HG02759 (cell line): ENCODE measurements at regions not wholly inside any gene's neighbourhood (a gene's known extent, or its start where the extent isn't known, plus 50 kb on each side); places are given as distances from the start of the nearest gene placed in this dataset.
"Not testable (repeated sequence)": the region's sequence is repeated elsewhere in the genome, so short reads cannot be mapped to it uniquely, and the experiment has no call there.

ENCODE experiments used
- ATAC-seq: cut with Tn5 transposase; IDR thresholded peaks from one replicate; pipeline ENCODE4 v1.9.1; 2021; ENCODE audit warnings: mild to moderate bottlenecking, moderate library complexity; ENCODE audit not compliant: unreplicated experiment

DNA sequence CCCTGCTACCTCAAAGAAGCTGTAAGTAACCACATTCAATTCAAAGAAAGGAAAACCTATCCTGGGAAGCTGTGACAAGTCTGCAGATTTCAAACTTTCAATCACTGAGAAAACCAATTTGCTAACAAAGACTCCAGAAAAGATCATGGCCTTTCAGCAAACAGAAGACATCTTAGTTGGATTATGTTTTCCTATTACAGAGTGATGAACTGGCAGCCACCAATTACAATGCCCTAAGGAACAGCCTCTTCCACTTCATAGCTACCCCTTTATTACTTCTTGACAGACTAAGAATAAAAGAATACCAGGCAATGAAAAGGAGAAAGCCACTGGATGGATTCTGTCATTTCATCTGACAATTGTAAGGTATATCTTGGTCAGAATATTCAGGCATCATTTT is 128.2 kb upstream of the RASEF start:
- ATAC-seq = no peak

DNA sequence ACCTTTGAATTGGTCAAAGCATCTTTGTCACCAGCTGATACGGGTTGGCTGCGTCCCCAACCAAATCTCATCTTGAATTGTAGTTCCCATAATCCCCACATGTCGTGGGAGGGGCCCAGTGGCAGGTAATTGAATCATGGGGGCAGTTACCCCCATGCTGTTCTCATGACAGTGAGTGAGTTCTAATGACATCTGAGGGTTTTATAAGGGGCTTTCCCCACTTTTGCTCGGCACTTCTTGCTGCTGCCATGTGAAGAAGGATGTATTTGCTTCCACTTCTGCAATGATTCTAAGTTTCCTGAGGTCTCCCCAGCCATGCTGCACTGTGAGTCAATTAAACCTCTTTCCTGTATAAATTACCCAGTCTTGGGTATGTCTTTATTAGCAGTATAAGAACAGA is 126.1 kb upstream of the RASEF start:
- not testable (repeated sequence) for ATAC-seq

DNA sequence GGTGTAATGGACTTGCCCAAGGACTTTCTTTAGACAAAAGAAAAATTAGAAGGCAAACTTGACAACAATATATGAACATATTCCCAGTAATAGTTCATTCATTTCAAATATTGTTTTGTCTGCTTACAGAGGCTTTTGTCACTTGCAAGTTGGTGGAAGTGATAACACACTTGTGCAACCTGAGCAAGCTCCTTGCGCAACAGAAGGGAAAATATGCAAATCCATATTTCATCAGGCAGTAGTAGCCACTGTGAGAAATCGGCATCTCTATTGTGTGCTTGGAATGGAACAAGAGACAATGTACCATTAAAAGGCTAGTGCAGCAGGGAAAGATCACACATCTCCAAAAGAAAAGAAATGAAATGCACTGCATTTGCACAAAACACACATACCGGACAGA is 125.3 kb upstream of the RASEF start:
- ATAC-seq = no peak

DNA sequence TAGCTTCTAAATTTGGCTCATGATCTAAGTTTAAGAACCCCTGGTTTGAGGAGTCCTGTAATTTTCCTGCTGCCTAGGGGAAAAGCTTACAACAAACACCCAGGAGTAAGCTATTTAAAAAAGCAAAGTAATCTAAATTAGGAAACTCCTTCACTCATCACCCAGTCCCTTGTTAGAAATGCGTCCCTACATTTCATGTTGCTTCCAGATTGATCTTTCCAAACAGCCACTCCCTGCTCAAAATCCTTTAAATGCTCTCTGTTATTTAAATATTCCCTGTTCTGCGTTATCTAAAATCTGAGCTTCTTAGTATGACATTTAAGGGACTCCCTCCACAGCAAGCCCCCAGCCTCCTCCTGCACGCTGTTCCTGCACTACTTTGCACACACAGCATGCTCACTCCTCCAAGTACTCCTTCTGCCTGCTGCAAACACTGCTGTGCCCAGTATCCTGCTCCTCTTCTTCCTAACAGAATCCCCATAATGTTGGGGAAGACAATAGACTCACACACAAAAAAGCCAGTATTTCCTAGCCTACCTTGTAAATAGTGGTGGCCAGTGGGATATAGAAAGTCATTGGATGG is 123.3 kb upstream of the RASEF start:
- no peak for ATAC-seq

DNA sequence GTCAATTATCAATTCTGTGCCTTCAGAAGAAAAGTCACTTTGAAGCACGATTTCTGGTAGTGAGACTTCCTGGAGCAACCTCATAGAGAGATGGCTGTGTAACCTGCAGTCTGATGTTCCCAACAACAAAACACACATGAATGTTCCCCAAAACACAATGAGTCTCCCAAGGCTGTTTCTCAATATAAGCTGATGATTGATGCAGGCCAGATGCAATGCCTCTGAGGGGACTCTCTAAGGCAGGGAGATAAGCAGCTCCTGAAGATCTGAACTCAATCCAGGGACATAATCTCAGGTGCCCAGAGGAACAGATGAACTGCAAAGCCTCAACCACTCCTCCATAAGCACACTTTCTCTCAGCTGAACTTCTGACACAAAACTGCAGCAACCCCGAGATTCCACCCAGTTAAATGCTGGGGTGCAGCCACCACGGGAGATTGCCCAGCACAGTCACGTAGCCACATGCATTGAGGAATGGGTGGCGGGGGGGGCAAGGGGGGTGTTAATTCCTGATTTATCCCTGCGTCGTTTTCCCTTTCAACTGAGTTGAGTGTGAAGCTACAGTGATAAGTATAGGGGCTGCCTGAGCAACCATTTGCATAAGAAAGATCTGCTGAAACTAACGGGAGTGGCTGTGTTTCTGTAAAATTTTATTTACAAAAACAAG is 122.7 kb upstream of the RASEF start:
- ATAC-seq = no peak

DNA sequence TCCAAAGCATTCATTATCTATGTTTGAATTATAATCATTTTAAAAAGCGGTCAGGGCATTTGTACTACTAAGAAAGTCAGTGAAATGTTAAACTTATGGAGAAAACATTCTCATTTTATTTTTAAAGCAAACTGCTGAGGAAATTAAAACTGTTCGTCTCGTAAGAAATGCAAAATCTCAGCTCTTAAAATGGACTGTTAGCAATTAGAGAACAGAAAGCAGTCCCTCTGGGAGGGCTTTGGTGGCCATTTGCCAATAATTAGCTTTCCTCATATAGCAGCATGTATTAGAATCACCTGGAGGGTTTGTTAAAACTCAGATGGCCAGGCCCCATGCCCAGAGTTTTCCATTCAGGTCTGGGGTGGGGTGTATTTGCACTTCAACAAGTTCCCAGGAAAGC is 120.7 kb upstream of the RASEF start:
- ATAC-seq = no peak

DNA sequence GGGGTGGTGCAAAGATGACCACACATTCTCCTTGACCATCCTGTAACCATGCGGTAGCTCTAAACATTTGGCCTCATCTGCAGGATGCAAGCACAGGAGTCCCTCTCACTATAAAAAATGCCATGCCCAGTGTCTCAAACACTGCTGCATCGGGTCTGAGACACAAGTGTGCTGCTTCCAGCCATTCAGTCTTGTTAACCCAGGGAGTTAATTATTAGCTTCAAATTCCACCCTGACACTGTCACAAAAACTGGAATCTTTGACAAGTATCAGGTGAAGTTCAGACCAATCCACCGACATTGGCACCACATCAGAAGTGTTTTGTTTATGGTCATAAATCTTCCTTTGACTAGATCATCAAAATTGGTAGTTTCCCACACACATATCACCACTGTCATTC is 119.1 kb upstream of the RASEF start:
- ATAC-seq = no peak

DNA sequence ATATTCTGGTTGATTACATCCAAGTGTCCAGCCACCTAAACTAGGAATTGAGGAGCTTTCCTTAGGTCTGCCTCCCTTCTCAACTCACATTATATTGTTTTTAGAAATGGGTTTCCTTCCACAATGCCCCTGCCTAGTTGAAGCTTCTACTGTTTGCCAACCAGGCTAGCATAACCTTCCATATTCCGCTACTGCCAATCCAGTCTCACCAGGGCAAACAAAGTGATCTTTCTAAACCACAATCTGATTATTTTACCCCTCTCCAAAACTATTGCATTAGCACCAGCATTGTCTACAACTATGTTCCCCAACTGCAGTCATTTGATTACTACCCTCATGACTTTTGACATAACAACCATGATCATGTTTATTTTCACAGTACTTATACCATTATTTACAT is 115.8 kb upstream of the RASEF start:
- no peak for ATAC-seq

DNA sequence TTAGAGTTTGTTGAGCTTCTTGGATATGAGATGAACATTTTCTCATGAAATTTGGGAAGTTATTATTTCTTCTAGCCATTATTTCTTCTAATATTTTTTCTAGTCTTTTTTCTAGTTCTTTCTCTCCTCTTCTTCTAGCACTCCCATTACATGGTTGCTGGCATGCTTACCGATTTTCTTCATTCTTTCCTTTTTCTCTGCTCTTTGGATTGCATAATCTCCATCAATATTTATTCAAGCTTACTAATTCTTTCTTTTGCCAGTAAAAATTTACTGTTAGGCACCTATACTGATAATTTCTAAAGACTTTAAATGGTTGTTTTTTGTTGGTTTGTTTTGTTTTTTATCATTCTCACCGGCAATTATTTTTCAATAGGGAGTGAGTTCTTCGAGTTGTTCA is 114.8 kb upstream of the RASEF start:
- no peak for ATAC-seq

DNA sequence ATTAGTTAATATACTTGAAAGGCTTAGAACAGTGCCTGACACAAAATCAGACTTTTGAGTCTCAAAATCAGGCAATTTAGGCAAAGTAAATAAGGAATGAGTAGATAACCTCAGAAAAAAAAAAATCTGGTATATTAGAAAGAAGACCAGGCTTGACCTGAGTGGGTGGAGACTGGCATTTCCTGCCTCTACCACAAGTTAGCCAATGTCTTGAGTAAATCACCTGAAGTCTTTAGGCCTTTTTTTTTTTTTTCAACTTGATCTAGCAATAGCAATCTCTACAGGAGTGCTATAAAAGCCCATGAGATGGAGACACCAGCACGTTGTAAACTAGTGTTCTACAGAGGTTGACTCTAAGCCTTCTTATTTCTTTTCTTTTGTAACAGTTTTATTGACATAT is 104.2 kb upstream of the RASEF start:
- ATAC-seq = no peak

DNA sequence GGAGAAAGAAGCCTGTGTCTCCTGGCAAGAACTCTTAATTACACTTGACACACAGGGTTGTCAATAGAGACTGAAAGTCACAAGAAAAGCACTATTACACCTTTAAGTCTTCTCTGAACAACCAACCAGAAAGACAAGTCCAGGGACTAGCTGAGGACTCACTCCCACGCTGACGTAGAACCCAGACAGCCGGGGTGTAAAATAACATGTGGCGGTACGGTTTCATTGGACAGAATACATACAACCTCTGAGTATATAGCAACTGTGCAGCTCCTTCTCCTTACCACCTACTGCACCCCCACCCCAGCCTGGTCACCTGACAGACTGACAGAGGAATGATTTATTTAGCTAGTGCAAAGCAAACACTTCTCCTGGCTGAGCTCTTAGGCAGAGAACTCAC is 103.4 kb upstream of the RASEF start:
- no peak for ATAC-seq

DNA sequence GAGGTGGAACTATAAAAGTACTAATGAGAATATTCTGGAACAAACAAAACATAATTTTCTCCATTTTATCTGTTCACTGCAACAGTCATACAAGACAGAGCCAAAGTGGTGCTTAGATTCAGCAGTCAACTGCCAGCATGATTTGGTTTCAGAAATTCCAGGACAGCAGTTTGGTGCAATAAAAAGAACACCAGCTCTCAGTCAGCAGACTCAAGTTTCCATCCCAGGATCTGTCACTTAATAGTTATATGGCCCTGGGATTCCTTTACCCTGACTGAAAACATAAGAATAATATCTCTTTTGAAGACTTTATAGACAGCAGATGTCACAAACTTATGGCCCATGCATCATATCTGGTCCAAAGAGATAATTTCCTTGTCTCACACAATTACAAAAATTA is 92.8 kb upstream of the RASEF start:
- no peak for ATAC-seq

DNA sequence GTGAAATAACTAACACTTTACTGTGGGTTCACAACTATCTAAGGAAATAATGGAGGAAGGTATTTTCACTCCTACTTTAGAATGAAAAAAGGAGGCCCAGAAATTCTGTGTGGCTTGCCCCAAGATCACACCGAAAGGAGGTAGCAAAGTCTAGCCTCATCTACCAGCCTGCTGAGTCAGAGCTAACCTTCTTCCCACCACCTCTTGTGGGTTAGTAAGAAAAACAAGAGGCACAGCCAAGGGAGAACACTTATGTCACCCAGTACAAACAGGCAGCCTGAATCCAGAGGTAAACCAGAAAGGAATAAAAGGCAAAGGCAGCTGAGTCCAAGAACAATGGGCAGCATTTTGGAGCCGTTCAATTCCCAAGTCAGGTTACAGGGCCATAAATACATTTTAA is 91.9 kb upstream of the RASEF start:
- peak; percentile 36 for ATAC-seq

DNA sequence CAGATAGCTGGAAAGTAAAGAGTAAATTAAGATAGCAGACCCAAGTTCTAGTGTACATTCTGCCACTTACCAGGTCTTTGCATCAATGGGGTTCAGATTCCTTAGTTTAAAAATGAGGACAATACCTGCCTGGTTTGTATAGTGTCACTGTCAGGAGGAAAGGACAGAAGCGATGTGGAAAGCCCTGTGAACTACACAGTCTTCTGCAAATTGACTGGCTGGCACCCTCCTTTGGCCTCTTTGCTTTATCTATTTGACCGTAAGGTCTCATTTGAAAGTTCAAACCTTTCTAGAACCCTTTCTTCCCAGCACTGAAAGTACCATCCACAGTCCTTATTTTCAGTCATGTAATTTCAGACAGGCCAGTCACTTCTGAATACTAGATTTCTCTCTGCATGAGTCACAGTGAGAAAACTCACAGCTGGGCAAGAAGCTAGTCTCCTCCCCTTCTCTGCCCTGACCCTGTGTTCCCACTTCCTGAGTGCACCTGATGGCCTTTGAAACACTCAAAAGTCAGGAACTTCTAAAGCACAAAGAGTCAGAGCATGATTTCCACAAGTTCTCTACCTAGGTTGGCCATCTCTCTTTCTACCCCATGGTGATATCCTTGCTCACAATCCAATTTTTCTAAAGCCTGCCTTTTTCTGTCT is 91.3 kb upstream of the RASEF start:
- peak; percentile 98 for ATAC-seq

DNA sequence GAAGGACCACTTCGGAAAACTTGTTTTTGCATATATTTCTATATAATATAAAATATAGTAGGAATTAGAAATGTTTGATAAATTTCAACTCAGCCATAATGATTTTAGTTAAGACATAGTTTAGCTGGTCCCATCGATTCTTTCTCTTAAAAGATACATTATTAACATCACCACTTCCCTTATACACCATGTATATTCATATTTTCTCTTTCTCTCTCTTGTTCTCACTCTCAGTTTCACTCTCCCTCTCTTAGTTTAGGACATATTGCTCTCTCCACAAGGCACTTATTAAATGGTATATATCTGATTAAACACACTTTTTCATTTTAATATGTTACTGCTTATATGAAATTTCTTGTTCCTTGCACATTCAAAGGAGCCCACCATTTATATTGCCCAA is 90.1 kb upstream of the RASEF start:
- no peak for ATAC-seq

DNA sequence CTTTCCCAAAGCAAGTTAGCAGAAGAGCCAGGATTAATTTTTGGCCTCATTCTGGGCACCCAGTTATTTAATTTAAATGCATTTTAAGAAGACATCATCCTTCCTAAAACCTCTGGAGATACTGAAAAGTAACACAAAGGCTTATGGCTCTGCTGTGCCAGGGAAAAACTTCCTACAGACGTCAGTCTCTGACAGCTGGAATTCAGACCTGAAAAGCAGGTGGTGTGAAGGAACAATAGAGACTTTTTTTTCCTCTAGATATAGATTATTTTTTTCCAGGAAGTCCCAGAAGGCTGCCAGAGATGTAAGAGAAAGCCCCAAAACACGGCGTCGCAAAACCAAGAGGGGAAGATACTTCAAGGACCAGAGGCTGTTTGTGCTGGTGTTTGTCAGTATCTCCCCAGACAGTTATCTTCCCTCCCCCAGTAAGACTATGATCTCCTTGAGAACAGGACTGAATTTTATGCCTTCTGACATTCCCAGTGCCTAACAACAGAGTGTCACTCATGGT is 88.7 kb upstream of the RASEF start:
- no peak for ATAC-seq

DNA sequence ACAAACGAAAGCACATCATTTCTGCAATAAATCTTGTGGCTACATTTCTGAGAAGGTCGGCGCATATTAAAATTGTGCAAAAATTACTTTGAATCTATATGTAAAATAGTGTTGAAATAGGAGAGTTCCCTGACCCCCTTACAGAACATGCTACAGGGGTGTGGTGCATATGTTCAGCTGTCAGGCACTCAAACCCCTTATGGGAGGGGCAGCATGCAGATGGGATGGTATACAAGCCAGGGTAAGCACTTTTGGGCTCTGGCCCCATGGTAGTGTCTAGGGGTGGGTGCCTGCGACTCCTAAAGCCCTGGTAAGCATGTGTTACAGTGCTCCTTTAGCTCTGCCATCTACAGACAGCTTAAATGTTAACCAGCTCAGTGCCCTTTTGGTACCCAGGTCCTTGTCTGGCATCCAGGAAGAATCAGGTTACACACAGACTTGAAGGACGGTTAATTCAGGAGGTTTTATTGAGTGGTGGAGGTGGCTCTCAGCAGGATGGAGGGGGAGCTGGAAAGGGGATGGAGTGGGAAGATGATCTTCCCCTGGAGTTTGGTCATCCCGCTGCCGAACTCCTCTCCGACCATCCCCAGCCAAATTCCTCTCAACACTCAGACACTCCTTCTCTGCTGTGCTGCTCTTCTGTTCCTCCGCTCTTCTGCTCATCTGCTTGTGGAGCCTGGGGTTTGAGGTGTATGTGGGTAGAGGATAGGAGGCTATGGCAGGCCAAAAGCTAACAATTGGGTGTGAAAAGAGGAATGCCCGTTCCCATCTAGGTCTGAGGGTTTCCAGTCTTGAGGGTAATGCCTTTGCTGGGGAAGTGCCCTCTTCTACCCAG is 84.6 kb upstream of the RASEF start:
- no peak for ATAC-seq

DNA sequence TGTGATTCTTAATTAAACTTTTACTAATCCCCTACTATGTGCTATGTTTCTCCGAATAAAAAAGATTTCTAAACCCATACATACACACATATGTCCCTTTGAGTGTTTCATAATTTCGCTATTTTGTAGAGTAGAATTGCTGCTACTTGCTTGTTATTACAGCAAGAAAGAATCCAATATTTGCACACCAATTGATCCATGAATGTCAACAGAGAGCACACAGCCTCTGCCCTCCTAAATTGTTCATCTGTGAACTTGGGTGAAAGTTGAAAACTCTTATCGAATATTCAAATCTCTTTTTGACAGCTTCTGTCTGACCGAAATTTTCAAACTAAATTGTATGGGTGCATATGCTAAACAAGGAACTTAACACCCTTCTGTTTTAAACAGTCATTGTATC is 83.4 kb upstream of the RASEF start:
- ATAC-seq = no peak

DNA sequence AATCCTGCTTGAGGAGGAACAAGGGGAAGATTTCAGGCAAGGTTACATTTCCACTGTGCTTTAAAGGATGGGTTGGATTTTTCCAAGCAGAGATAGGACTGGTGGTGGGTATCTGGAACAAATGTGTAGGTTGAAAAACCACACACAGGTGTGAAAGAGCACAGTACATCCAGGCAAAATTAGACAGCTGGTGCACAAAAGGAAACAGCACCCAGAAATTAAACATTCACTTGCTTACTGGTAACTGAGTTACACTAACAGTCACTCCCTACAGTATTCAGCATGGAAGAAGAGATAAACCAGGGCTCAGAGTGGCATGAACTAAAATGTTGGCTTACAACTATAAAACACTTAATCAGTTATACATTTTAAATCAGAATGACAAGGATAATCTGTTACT is 81.5 kb upstream of the RASEF start:
- ATAC-seq = no peak

DNA sequence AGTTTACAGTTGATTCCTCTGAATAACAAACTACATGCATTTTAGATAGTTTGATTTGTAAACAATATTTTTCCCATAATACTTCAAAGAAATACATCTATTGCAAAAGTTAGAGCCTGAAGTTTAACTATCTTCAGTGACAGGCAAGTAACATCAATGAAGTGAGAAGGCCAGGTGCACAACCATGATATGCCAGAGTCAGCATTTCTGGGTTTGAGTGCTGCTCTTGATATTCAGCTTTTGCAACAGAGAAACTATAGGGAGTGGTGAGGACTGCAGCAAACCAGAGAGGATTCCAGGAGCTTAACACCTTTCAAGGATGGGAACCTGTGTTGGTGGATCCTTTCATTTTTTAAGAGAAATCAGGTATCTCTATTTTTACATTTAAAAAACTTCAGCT is 79.4 kb upstream of the RASEF start:
- no peak for ATAC-seq

DNA sequence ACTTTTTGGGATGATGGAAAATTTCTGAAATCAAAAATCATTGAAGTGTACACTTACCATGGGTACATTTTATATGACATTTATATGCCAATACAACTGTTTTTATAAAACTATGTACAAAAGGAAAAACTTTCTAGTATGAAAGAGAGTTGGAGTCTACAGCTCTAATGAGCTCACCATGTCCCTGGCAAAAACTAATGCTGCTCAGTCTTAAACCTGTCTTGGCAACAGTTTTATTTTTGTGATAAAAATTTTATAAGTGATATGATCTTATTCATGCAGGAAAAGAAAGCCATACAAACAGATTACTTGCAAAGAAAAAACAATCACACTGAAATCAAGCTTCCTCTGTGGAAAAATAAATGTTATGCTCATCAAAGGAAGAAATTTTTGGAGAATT is 78.9 kb upstream of the RASEF start:
- no peak for ATAC-seq

DNA sequence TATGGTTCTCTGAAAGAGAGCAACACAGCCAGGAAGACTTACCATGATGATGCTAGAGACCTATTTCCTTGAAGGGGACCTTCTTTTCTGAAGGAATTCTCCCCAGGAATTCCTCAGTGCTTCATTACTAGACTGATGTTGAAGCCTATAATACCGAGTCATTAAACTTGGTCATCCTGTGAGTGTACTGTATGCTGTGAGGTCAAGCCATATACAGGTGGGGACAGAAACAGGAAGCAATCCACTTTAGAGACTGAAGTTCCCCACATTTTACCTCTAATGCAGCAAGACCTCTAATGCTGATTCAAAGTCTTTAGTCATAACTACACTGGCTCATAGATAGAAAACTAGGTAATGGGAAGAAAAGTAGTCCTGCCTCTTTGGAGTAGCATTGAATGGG is 77.1 kb upstream of the RASEF start:
- no peak for ATAC-seq
